ENCODE measurements at regions not wholly inside any gene's neighbourhood (a gene's known extent, or its start where the extent isn't known, plus 50 kb on each side); places are given as distances from the start of the nearest gene placed in this dataset.
A peak's percentile ranks its signal among the peaks of the same experiment; 100 is the strongest.

- peak; percentile 16 for DNase-seq
Measured at GRCh38 chr16:76900285-76901263, 290.4 kb upstream of the MON1B start.

DNA sequence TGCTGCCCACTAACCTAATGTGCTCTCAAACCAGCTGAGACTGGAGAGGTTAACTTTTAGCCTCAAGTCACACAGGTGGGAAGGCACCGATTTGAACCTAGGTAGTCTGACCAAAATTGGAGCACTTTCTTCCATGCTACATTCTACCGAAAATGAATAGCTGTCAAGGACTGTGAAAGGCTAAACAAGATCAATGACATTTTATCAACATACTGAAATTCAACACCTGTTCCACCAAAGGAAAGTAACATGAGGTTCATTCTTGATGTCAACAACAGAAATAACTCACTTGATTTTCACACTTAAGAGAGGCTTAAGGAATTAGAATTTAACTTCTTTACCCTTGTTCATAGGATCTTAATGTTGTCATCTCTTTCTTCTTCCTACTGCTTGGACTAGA is 284.4 kb upstream of the MON1B start:
- DNase-seq, result no peak

- no peak for DNase-seq
Measured at GRCh38 chr16:76910931-76911330, 280.1 kb upstream of the MON1B start.

GRCh38 chr16:76913046-76913445 is 277.9 kb upstream of the MON1B start:
- no peak for DNase-seq

DNA sequence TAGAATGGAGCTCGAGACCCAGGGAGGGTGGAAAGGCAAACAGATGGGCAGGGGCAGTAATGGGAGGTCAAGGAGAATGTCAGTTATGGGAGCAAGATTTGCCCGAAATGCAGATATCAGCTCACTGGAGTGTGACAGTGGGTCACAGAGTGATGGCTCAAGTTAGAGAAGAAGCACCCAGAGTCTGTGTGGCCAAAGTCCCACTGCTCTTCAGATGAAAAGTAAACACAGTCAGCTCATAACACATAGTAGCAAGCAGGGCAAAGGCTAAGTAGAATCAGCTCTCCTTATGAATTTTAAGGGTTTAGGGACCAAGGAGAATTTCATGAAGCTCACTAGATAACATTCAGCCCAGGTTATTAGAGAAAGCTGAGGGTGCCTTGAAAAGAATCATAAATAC is 264.9 kb upstream of the MON1B start:
- DNase-seq, result no peak

DNA sequence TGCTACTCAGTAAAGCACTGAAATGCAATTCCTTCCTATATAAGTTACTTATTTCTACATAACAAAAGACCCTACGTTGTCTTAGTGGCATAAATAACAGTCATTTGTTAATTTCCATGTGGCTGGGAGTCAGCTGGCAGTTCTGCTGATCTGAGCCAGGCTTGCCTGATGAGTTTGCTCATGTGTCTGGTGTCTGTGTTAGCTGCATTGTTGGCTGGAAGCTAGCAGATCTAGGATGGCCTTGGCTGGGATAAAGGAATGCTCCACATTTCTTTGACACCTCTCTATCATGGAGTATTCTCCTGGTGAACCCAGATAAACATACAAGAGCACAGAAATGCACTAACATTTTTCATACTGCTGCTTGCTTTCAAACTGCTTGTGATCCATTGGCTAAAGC is 264.4 kb upstream of the MON1B start:
- no peak for DNase-seq

- DNase-seq, result no peak
Measured at GRCh38 chr16:76931186-76931585, 259.8 kb upstream of the MON1B start.

DNA sequence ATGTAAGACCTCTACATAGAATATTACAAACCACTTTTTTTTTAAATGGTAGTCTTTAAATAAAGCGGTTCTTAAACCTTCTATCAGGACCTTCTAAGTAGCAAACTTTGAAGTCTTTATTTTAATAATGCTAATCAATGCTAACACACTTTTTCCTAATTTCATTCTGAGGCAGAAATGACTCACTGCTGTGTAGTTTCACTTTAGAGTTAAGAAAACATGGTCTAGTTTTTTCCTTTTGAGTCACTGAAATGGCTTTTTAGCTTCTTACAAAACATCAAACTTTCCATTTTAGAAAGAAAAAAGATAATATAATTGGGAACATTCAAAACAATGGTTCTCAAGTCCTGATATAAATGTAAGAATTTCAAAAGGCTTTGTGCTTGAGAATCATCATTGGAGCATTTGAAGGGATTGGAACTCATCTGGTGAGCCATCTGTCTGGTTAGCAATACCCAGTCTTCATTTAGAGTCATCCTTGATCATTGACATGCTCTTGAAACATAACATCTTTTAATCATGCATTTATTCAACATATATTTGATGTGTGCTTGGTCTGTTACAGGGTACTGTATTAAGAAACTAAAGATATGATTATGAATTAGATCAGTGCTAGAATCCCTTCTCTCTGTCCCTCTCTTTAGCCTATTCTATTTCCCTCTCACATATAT is 258.3 kb upstream of the MON1B start:
- DNase-seq, result no peak

DNA sequence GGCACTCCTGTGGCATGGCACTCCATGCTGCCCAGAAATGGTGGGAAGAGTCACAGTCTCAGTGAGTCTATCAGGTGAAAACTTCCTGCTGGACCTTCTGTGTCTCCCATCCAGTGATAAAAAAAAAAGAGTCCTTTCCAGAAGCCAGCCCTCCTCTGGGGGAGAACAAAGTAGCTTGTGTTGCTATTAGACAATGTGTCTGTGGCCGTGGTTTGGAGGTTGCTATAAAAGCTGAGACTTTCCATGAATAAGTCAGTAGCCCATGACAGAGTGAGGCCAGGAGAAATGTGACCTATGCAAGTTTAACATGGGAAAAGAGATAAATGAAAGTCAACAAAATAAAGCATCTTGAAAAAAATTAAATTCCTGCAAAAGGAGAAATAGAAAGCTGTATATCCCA is 250.7 kb upstream of the MON1B start:
- DNase-seq, result no peak

DNA sequence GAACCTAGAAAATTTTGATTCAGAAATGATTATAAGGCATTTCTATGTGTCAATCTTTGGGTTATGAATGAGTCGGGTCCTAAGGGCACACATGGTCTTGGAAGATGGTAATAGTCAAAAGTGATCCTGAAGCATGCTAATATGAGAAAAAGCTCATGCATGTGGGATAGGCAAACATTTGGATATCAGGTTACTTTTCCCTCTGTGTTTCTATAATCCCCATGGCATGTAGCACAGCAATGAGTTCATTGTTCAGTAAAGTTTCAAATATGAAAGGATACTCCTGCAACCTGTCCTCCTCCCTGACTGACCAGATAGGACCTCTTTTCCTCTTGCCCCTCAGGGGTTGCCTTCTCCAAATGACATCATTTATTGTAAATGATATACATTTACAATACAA is 249.9 kb upstream of the MON1B start:
- no peak for DNase-seq

GRCh38 chr16:76942089-76942488 is 248.9 kb upstream of the MON1B start:
- DNase-seq, result no peak

- no peak for DNase-seq
Measured at GRCh38 chr16:76943921-76944320, 247.1 kb upstream of the MON1B start.

DNA sequence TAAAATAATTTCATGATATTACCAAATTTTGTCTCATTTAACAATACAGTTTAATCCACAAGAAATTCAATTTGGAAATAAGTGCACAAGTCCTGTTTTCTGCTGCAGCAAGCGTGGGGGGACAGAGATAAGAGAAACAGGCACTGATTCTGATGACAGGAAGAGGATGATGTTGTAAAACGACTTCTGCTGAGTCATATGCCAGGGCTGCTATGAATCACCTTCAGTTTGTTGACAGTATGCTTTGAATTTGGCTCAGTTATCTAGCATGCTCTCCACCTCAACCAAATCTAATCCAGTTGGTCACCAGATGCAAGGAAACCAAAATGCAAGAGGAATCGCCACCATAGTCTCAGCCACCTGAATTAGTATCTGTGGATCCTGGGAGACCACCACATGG is 244.1 kb upstream of the MON1B start:
- no peak for DNase-seq

GRCh38 chr16:76947749-76948148 is 243.2 kb upstream of the MON1B start:
- DNase-seq, result no peak

GRCh38 chr16:76955629-76956028 is 235.4 kb upstream of the MON1B start:
- no peak for DNase-seq

GRCh38 chr16:76956394-76956793 is 234.6 kb upstream of the MON1B start:
- no peak for DNase-seq

DNA sequence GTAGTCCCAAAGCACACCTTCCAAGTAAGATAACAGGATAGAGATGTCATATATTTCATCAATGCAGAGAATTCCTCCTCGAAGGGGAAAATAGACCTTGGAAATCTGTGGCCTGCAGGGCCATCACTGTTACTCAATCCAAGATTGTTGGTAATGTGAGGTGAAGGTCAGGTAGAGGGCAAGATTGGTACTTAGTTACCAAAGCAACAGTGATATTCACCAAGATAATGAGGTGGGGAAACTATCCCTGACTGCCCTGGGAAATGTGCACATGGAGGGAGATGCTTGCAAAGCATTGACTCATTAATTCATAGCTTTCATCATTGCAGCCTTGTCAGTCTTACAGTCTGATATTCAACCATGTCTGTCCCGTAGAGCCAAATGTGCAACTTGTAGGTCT is 234.1 kb upstream of the MON1B start:
- DNase-seq, result no peak

DNA sequence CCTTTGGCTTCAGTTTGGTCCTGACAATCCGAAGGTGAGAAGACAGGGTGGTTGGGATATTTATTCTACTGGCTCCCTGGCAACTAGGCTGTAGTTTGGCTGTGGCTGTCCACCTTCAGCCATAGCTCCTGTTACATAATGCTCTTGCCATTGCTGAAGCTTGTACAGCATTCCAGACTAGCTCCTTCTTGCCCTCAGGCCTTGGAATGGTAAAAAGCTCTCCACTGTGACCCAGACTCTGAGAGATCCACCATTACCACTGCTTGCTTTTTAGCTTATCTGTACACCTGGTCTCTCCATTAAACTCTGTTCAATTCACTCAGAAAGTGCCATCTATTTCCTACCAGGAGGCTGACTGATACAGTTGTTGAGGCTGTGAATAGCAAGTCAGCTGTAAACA is 231.8 kb upstream of the MON1B start:
- no peak for DNase-seq

GRCh38 chr16:76963614-76964315 is 227.2 kb upstream of the MON1B start:
- no peak for DNase-seq

DNA sequence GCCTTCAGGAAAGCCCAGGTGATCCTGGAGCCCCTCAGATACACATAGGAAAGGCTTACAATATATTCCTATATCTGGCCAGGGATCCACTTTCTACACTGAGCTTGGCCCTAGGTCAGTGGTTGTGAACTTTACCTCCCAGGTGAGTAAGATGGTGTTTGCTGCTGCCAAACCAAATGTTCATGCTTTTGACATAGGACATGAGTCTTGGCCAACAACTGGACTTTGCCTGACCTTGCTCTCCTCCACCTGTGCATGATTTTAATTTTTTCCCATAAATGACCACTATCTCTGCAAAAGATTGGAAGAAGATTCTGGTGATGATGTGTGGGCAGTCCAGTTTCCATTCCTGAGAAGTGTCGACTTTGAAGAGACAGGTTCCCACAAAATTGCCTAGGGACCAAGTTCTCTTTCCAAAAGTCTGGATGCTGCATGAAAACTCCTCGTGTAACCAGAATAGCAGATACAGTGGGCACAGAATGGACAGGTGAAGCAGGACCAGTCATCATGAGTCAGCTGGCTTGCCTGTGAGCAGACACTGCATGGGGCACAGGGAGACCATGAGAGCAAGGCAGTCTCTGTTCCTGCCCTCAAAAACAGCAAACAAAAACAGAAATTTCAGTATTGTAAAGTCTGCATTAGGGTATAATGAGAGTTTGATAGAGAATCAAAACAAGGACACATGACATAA is 226.4 kb upstream of the MON1B start:
- DNase-seq, result no peak

- no peak for DNase-seq
Measured at GRCh38 chr16:76970087-76970744, 220.8 kb upstream of the MON1B start.

DNA sequence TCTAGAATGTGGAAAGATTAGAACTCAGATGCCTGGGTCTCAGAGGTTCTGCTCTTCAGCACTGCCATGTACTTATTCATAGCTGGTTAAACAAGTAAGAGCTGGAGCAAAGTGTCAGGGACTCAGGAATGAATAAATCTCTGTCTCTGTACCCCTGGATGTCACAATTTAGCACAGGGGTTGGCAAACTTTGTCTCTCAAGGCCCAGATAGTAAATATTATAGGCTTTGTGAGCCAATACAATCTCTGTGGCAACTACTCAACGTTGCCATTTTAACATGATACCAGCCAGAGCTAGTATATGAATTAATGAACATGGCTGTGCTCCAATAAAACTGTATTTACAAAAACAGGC is 220.3 kb upstream of the MON1B start:
- DNase-seq, result no peak

Measured in renal pelvis (tissue), 1 donor.